ENCODE measurements at regions not wholly inside any gene's neighbourhood (a gene's known extent, or its start where the extent isn't known, plus 50 kb on each side); places are given as distances from the start of the nearest gene placed in this dataset.

GRCh38 chr6:56380476-56380875 lies 133.1 kb upstream of the COL21A1 start:
- intact Hi-C loops (cut with DNase I), result no loop called here
- ATAC-seq (ENCODE audit: poor library complexity) (no peak), DNase-seq (no peak)

- ATAC-seq (ENCODE audit: poor library complexity) (no peak), DNase-seq (no peak)
- intact Hi-C loops (cut with DNase I), result no loop called here
Measured at GRCh38 chr6:56378966-56379585, 131.7 kb upstream of the COL21A1 start.

- DNase-seq (no peak), ATAC-seq (ENCODE audit: poor library complexity) (no peak)
- intact Hi-C loops (cut with DNase I), result no loop called here
Measured at GRCh38 chr6:56378507-56378906, 131.1 kb upstream of the COL21A1 start.

- no peak for DNase-seq
- no peak for ATAC-seq (ENCODE audit: poor library complexity)
- intact Hi-C loops (cut with DNase I), result no loop called here
Measured at GRCh38 chr6:56377295-56377694, 129.9 kb upstream of the COL21A1 start.

GRCh38 chr6:56375806-56376205 lies 128.4 kb upstream of the COL21A1 start:
- intact Hi-C loops (cut with DNase I), result no loop called here
- DNase-seq (no peak), ATAC-seq (ENCODE audit: poor library complexity) (no peak)

GRCh38 chr6:56374841-56375369 lies 127.5 kb upstream of the COL21A1 start:
- intact Hi-C loops (cut with DNase I), result loop anchor here (5.0 kb wide), 1 partner anchor 72 kb away; no protein-coding TSS in a partner anchor
- DNase-seq (no peak), ATAC-seq (ENCODE audit: poor library complexity) (peak; percentile 80)

GRCh38 chr6:56372406-56372995 lies 125.1 kb upstream of the COL21A1 start:
- intact Hi-C loops (cut with DNase I), result loop anchor here (5.0 kb wide), 1 partner anchor 75 kb away; no protein-coding TSS in a partner anchor

GRCh38 chr6:56370561-56371211 lies 123.3 kb upstream of the COL21A1 start:
- DNase-seq (no peak), ATAC-seq (ENCODE audit: poor library complexity) (peak; percentile 83)
- intact Hi-C loops (cut with DNase I), result loop anchor here (5.0 kb wide), 1 partner anchor 77 kb away; no protein-coding TSS in a partner anchor

More at GRCh38 chr6:56372406-56372995, 125.1 kb upstream of the COL21A1 start:
- DNase-seq (no peak), ATAC-seq (ENCODE audit: poor library complexity) (no peak)

GRCh38 chr6:56370127-56370540 lies 122.8 kb upstream of the COL21A1 start:
- DNase-seq, result peak; percentile 68
- intact Hi-C loops (cut with DNase I), result loop anchor here (5.0 kb wide), 1 partner anchor 77 kb away; no protein-coding TSS in a partner anchor
- ATAC-seq (ENCODE audit: poor library complexity), result peak; percentile 75

GRCh38 chr6:56368491-56368890 lies 121.1 kb upstream of the COL21A1 start:
- intact Hi-C loops (cut with DNase I), result no loop called here
- ATAC-seq (ENCODE audit: poor library complexity) (no peak), DNase-seq (no peak)

- intact Hi-C loops (cut with DNase I), result no loop called here
Measured at GRCh38 chr6:56366141-56366852, 118.9 kb upstream of the COL21A1 start.

GRCh38 chr6:56364827-56365339 lies 117.5 kb upstream of the COL21A1 start:
- intact Hi-C loops (cut with DNase I), result no loop called here
- ATAC-seq (ENCODE audit: poor library complexity) (no peak), DNase-seq (no peak)

More at GRCh38 chr6:56366141-56366852, 118.9 kb upstream of the COL21A1 start:
- DNase-seq (no peak), ATAC-seq (ENCODE audit: poor library complexity) (no peak)

- no peak for ATAC-seq (ENCODE audit: poor library complexity)
- intact Hi-C loops (cut with DNase I), result no loop called here
- no peak for DNase-seq
Measured at GRCh38 chr6:56364431-56364826, 117.0 kb upstream of the COL21A1 start.

GRCh38 chr6:56363796-56364430 lies 116.5 kb upstream of the COL21A1 start:
- intact Hi-C loops (cut with DNase I), result no loop called here
- no peak for DNase-seq
- ATAC-seq (ENCODE audit: poor library complexity), result no peak

GRCh38 chr6:56361812-56362211 lies 114.4 kb upstream of the COL21A1 start:
- no peak for DNase-seq
- intact Hi-C loops (cut with DNase I), result no loop called here
- ATAC-seq (ENCODE audit: poor library complexity), result no peak

GRCh38 chr6:56359201-56359899 lies 112.0 kb upstream of the COL21A1 start:
- ATAC-seq (ENCODE audit: poor library complexity), result peak; percentile 88
- intact Hi-C loops (cut with DNase I), result loop anchor here (5.0 kb wide), 1 partner anchor 233 kb away; no protein-coding TSS in a partner anchor
- DNase-seq, result no peak

GRCh38 chr6:56357616-56358373 lies 110.4 kb upstream of the COL21A1 start:
- ATAC-seq (ENCODE audit: poor library complexity) (no peak), DNase-seq (no peak)
- intact Hi-C loops (cut with DNase I), result loop anchor here (5.0 kb wide), 1 partner anchor 235 kb away; no protein-coding TSS in a partner anchor
